ENCODE measurements at regions not wholly inside any gene's neighbourhood (a gene's known extent, or its start where the extent isn't known, plus 50 kb on each side); places are given as distances from the start of the nearest gene placed in this dataset.
A peak's percentile ranks its signal among the peaks of the same experiment; 100 is the strongest.

GRCh38 chr2:191615596-191615995 lies 62.3 kb upstream of the NABP1 start:
- DNase-seq = no peak

GRCh38 chr2:191617575-191617974 lies 60.4 kb upstream of the NABP1 start:
- DNase-seq = peak; percentile 83 to 91

- DNase-seq = no peak
Measured at GRCh38 chr2:191618046-191618780, 59.7 kb upstream of the NABP1 start.

- no peak for DNase-seq
Measured at GRCh38 chr2:191618786-191619185, 59.1 kb upstream of the NABP1 start.

- DNase-seq = no peak
Measured at GRCh38 chr2:191620144-191620543, 57.8 kb upstream of the NABP1 start.

GRCh38 chr2:191622374-191623320 lies 55.3 kb upstream of the NABP1 start:
- DNase-seq = no peak

GRCh38 chr2:191625016-191625415 lies 52.9 kb upstream of the NABP1 start:
- peak; percentile 87 to 92 for DNase-seq

GRCh38 chr2:191625446-191625845 lies 52.5 kb upstream of the NABP1 start:
- no peak for DNase-seq

- DNase-seq = no peak
Measured at GRCh38 chr2:191626497-191627151, 51.3 kb upstream of the NABP1 start.

- DNase-seq = no peak
Measured at GRCh38 chr2:191627518-191627917, 50.4 kb upstream of the NABP1 start.

Data from CD4-positive, alpha-beta T cell treated with Interleukin-4 for 1 hour (primary cell).